HG03442 (cell line): ENCODE measurements at regions not wholly inside any gene's neighbourhood (a gene's known extent, or its start where the extent isn't known, plus 50 kb on each side); places are given as distances from the start of the nearest gene placed in this dataset.
"Not testable (repeated sequence)": the region's sequence is repeated elsewhere in the genome, so short reads cannot be mapped to it uniquely, and the experiment has no call there.

ENCODE experiments used
- ATAC-seq: cut with Tn5 transposase; IDR thresholded peaks from one replicate; pipeline ENCODE4 v1.9.1; 2021; ENCODE audit warnings: mild to moderate bottlenecking, moderate library complexity; ENCODE audit not compliant: unreplicated experiment

GRCh38 chr18:10077986-10078385, 164.2 kb downstream of the VAPA start:
- ATAC-seq, result no peak

GRCh38 chr18:10080372-10080771, 166.6 kb downstream of the VAPA start:
- no peak for ATAC-seq

- ATAC-seq, result no peak
Observed at GRCh38 chr18:10081492-10081891, 167.7 kb downstream of the VAPA start.

GRCh38 chr18:10085416-10085815, 171.6 kb downstream of the VAPA start:
- no peak for ATAC-seq

GRCh38 chr18:10085876-10086275, 172.1 kb downstream of the VAPA start:
- no peak for ATAC-seq

GRCh38 chr18:10086458-10087210, 172.8 kb downstream of the VAPA start:
- no peak for ATAC-seq

- no peak for ATAC-seq
Observed at GRCh38 chr18:10088734-10089133, 174.9 kb downstream of the VAPA start.

GRCh38 chr18:10089881-10090280, 176.1 kb downstream of the VAPA start:
- no peak for ATAC-seq

GRCh38 chr18:10090668-10091067, 176.9 kb downstream of the VAPA start:
- ATAC-seq, result no peak

- no peak for ATAC-seq
Observed at GRCh38 chr18:10093445-10093844, 179.6 kb downstream of the VAPA start.

- no peak for ATAC-seq
Observed at GRCh38 chr18:10094154-10094553, 180.3 kb downstream of the VAPA start.

GRCh38 chr18:10094655-10095054, 180.8 kb downstream of the VAPA start:
- ATAC-seq, result no peak

GRCh38 chr18:10095356-10095755, 181.5 kb downstream of the VAPA start:
- no peak for ATAC-seq

GRCh38 chr18:10099539-10100140, 185.8 kb downstream of the VAPA start:
- no peak for ATAC-seq

GRCh38 chr18:10100196-10100595, 186.4 kb downstream of the VAPA start:
- no peak for ATAC-seq

- ATAC-seq, result no peak
Observed at GRCh38 chr18:10100941-10101701, 187.3 kb downstream of the VAPA start.

GRCh38 chr18:10101729-10102128, 187.9 kb downstream of the VAPA start:
- ATAC-seq, result no peak

GRCh38 chr18:10105118-10105517, 191.3 kb downstream of the VAPA start:
- ATAC-seq, result not testable (repeated sequence)

GRCh38 chr18:10111191-10111590, 197.4 kb downstream of the VAPA start:
- no peak for ATAC-seq

- no peak for ATAC-seq
Observed at GRCh38 chr18:10111944-10112343, 198.1 kb downstream of the VAPA start.

GRCh38 chr18:10113121-10114022, 199.6 kb downstream of the VAPA start:
- no peak for ATAC-seq
